H1 (cell line): ENCODE measurements at regions not wholly inside any gene's neighbourhood (a gene's known extent, or its start where the extent isn't known, plus 50 kb on each side); places are given as distances from the start of the nearest gene placed in this dataset.

Experiments used
- ATF3 ChIP-seq: IDR thresholded peaks from 2 replicates; pipeline ENCODE4 v1.6.1; 2011; ENCODE audit warnings: low read depth, mild to moderate bottlenecking, low read length; ENCODE audit not compliant: insufficient read depth
- CHD7 ChIP-seq: fragments of 300-600 bp; sonication (generic); IDR thresholded peaks from 2 replicates; pipeline ENCODE4 v1.7.1; 2012; ENCODE audit warnings: low read length, moderate library complexity, mild to moderate bottlenecking, inconsistent platforms; ENCODE audit not compliant: insufficient replicate concordance
- JUN ChIP-seq: IDR thresholded peaks from 2 replicates; pipeline ENCODE4 v1.6.1; 2011; ENCODE audit warnings: low read depth, mild to moderate bottlenecking, improper control_type of control experiment, low read length
- RBBP5 ChIP-seq: IDR thresholded peaks from 2 replicates; pipeline ENCODE4 v1.7.1; 2012; ENCODE audit warnings: low read depth, mild to moderate bottlenecking, inconsistent platforms, low read length, moderate library complexity, borderline replicate concordance
- SAP30 ChIP-seq: fragments of 300-600 bp; sonication (generic); IDR thresholded peaks from 2 replicates; pipeline ENCODE4 v1.7.1; 2012; ENCODE audit warnings: low read length, moderate library complexity, mild to moderate bottlenecking, inconsistent platforms; ENCODE audit not compliant: insufficient read depth, insufficient replicate concordance

GRCh38 chr1:198099755-198100154 lies 57.0 kb upstream of the NEK7 start (continued):
- TF ChIP-seq RBBP5 (no peak), JUN (no peak), CHD7 (no peak), SAP30 (no peak), ATF3 (no peak)
- TF ChIP-seq, all 59 proteins: peak for 0
